ENCODE measurements at regions not wholly inside any gene's neighbourhood (a gene's known extent, or its start where the extent isn't known, plus 50 kb on each side); places are given as distances from the start of the nearest gene placed in this dataset.
"Not testable (repeated sequence)": the region's sequence is repeated elsewhere in the genome, so short reads cannot be mapped to it uniquely, and the experiment has no call there.

- DNase-seq: no peak
Measured at GRCh38 chr10:44004913-44005787, 356.5 kb upstream of the ZNF32 start.

GRCh38 chr10:43998021-43998809, 349.5 kb upstream of the ZNF32 start:
- DNase-seq: peak; percentile 85

- no peak for DNase-seq
Measured at GRCh38 chr10:43997330-43997729, 348.6 kb upstream of the ZNF32 start.

- DNase-seq: no peak
Measured at GRCh38 chr10:43994539-43994938, 345.9 kb upstream of the ZNF32 start.

GRCh38 chr10:43992816-43993215, 344.1 kb upstream of the ZNF32 start:
- not testable (repeated sequence) for DNase-seq

GRCh38 chr10:43986374-43986773, 337.7 kb upstream of the ZNF32 start:
- DNase-seq: no peak

GRCh38 chr10:43985941-43986340, 337.3 kb upstream of the ZNF32 start:
- DNase-seq: no peak

GRCh38 chr10:43983856-43984271, 335.2 kb upstream of the ZNF32 start:
- DNase-seq: no peak

- no peak for DNase-seq
Measured at GRCh38 chr10:43983405-43983804, 334.7 kb upstream of the ZNF32 start.

- no peak for DNase-seq
Measured at GRCh38 chr10:43982250-43982649, 333.6 kb upstream of the ZNF32 start.

GRCh38 chr10:43981696-43982095, 333.0 kb upstream of the ZNF32 start:
- no peak for DNase-seq

- no peak for DNase-seq
Measured at GRCh38 chr10:43981232-43981631, 332.6 kb upstream of the ZNF32 start.

GRCh38 chr10:43980715-43981114, 332.0 kb upstream of the ZNF32 start:
- no peak for DNase-seq

GRCh38 chr10:43980313-43980712, 331.6 kb upstream of the ZNF32 start:
- DNase-seq: no peak

- no peak for DNase-seq
Measured at GRCh38 chr10:43979551-43979950, 330.9 kb upstream of the ZNF32 start.

- no peak for DNase-seq
Measured at GRCh38 chr10:43978936-43979335, 330.3 kb upstream of the ZNF32 start.

GRCh38 chr10:43978091-43978490, 329.4 kb upstream of the ZNF32 start:
- no peak for DNase-seq

GRCh38 chr10:43976292-43976691, 327.6 kb upstream of the ZNF32 start:
- DNase-seq: no peak

- no peak for DNase-seq
Measured at GRCh38 chr10:43973801-43974200, 325.1 kb upstream of the ZNF32 start.

- DNase-seq: no peak
Measured at GRCh38 chr10:43972976-43973647, 324.4 kb upstream of the ZNF32 start.

GRCh38 chr10:43971981-43972380, 323.3 kb upstream of the ZNF32 start:
- no peak for DNase-seq

- DNase-seq: no peak
Measured at GRCh38 chr10:43971306-43971705, 322.6 kb upstream of the ZNF32 start.

- DNase-seq: no peak
Measured at GRCh38 chr10:43970717-43971116, 322.0 kb upstream of the ZNF32 start.

Data from skin of body (tissue), 1 donor.